GM11168 (cell line): ENCODE measurements at regions not wholly inside any gene's neighbourhood (a gene's known extent, or its start where the extent isn't known, plus 50 kb on each side); places are given as distances from the start of the nearest gene placed in this dataset.

Experiments
- in situ Hi-C: fragments of 300-500 bp; cut with MboI; formaldehyde crosslinking; loops from one replicate; pipeline ENCODE4 v1.12.0; 2022; ENCODE audit warnings: low sequenced_read_pairs; ENCODE audit not compliant: unreplicated experiment

GRCh38 chr7:115494529-115495147, 535.9 kb downstream of the TFEC start:
- in situ Hi-C loops: no loop called here

- in situ Hi-C loops: no loop called here
These were observed 537.2 kb downstream of the TFEC start for GRCh38 chr7:115493381-115493780.

- in situ Hi-C loops: no loop called here
These were observed 538.7 kb downstream of the TFEC start for GRCh38 chr7:115491744-115492380.

GRCh38 chr7:115479448-115479847, 551.1 kb downstream of the TFEC start:
- in situ Hi-C loops: no loop called here

- in situ Hi-C loops: no loop called here
These were observed 552.1 kb downstream of the TFEC start for GRCh38 chr7:115478426-115478825.

GRCh38 chr7:115477193-115477651, 553.3 kb downstream of the TFEC start:
- in situ Hi-C loops: no loop called here

GRCh38 chr7:115476671-115477181, 553.8 kb downstream of the TFEC start:
- in situ Hi-C loops: no loop called here

GRCh38 chr7:115475761-115476385, 554.0 kb downstream of the MDFIC start:
- in situ Hi-C loops: no loop called here

GRCh38 chr7:115475206-115475605, 553.3 kb downstream of the MDFIC start:
- in situ Hi-C loops: no loop called here

DNA sequence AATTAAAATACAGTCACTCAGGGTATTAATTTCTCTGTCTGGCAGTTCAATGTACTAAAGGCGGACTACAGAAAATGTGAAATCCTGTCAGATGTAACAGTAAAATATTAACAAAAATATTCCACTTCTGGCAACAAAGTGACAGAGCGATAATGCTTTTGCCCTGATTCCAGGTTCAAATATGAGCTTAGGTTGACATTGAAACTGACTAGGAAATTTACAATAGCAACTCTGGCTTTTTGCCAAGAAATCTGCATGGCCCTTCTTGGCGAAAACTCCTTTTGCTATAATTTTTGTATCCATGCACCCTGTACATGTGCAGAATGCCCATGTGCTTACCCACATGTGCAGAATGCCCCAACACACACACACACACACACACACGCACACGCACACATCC, 552.2 kb downstream of the MDFIC start:
- in situ Hi-C loops: no loop called here

- in situ Hi-C loops: no loop called here
These were observed 550.0 kb downstream of the MDFIC start for GRCh38 chr7:115471891-115472290.

DNA sequence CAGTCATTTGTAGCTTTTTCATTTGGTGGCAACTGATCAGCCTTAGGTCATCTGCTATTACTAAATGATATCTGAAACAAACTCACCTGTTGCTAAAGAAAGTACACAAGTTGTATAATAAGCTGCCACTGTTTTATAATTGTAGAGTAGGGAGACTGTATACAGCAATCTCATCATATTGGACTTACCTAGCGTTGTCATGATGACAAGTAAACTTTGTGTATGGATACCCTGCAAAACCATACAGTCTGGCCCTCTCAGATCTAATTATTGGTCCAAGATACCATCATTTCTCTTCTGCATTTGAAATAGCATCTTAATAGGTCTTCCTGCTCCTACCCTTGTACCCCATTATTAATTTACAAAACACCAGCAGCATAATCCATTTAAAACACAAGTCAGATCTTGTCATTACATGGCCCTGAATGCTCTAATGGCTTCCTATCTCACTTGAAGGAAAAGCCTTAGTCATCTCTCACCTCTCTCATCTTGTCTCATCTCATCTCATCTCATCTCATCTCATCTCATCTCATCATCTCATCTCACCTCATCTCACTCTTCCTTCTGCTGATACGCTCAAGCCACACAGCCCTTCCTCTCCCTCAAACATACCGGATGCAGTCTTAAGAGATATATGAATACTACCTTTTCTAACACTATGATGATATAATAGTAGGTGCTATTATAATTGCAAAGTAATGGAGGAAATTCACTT, 540.6 kb downstream of the MDFIC start:
- in situ Hi-C loops: no loop called here

DNA sequence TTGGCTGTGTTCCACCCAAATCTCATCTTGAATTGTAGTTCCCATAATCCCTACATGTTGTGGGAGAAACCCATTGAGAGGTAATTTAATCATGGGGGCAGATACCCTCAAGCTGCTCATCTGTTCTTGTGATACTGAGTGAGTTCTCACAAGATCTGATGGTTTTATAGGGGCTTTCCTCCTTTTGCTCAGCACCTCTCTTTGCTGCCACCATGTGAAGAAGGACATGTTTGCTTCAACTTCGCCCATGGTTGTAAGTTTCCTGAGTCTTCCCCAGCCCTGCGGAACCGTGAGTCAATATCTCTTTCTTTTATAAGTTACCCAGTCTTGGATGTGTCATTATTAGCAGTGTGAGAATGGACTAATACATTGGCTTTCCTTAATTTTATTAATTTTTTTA, 527.8 kb downstream of the MDFIC start:
- in situ Hi-C loops: no loop called here

- in situ Hi-C loops: no loop called here
These were observed 525.6 kb downstream of the MDFIC start for GRCh38 chr7:115447495-115447894.

DNA sequence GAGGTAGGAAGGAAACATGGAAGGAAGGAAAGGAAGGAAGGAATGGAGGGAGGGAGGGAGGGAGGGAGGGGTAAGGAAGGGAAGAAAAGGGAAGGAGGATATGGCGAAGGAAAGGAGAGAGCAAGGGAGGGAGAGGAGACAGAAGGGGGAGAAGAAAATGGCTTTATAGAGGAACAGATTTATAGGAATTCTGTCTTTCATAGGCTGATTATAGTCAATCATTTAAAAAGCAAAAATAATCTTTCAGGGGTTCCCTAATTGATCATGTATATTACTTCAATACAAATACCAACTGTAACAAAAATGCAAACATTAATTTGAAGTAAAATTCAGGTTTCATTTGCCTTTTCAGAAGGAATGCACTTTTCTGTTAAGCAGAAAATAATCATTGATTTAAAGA, 519.1 kb downstream of the MDFIC start:
- in situ Hi-C loops: no loop called here

DNA sequence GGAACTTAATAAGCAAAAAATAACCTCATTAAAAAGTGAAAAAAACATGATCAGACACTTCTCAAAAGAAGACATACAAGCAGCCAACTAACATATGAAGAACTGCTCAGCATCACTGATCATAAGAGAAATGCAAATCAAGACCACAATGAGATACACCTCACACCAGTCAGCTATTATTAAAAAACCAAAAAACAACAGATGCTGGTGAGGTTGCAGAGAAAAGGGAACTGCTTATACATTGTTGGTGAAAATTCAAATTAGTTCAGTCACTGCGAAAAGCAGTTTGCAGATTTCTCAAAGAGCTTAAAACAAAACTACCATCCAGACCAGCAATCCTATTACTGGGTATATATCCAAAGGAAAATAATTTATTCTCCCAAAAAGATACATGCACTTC, 513.3 kb downstream of the MDFIC start:
- in situ Hi-C loops: no loop called here

- in situ Hi-C loops: no loop called here
These were observed 508.0 kb downstream of the MDFIC start for GRCh38 chr7:115429918-115430317.

GRCh38 chr7:115417662-115418061, 495.8 kb downstream of the MDFIC start:
- in situ Hi-C loops: no loop called here

DNA sequence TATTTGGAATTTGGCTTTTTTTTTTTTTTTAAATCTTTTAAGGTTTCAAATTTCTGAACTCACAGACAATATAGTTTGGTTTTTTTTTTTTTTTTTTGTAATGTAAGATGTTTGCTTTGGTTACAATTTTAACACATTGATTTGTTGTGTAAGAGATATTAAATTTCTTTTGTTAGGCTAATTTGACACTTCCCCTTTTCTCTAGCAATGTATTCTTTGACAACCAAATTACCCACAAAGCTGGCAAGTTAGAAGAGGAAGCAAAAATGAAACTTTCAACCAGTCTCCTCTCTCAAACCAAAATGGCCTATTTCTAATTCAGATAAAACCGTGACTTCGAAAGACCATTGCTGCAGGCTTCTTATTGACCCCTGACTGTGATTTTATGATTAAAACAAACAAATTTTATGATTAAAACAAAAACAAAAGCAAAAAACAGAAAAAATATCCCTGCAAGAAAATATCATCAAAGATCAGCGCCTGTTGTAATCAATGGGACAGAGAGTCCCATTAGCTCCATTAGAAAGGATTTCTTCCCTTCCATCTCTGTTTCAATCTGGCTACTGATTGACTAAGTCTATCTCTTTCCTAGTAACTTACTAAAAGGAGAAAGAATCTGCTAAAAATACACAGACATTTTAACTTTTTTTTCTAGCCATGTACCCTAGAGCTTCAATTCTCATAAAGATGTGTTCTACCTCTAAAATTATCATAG, 489.2 kb downstream of the MDFIC start:
- in situ Hi-C loops: no loop called here

GRCh38 chr7:115410434-115410820, 488.5 kb downstream of the MDFIC start:
- in situ Hi-C loops: no loop called here
